ENCODE measurements at regions not wholly inside any gene's neighbourhood (a gene's known extent, or its start where the extent isn't known, plus 50 kb on each side); places are given as distances from the start of the nearest gene placed in this dataset.

- BruUV-seq (replicated peaks), result no TSS peak
Observed at GRCh38 chr12:115042341-115042740, 358.4 kb upstream of the TBX3 start.

GRCh38 chr12:115037830-115038229 lies 353.9 kb upstream of the TBX3 start:
- no peaks in the 10 kb centered on the region for H3K9me3 ChIP-seq (ENCODE audit: low read length)
- H2AFZ ChIP-seq (ENCODE audit: low read length), result no peak overlapping the region
- peaks cover 6% of the 10 kb centered on the region for H3K4me1 ChIP-seq (ENCODE audit: insufficient read depth, low read length)
- H3K4me3 ChIP-seq (ENCODE audit: low read length), result no peak overlapping the region
- no TSS peak for BruUV-seq (replicated peaks)
- no peak overlapping the region for H3K9ac ChIP-seq (ENCODE audit: low read length)
- TF ChIP-seq EZH2phosphoT487 (IDR thresholded peaks at IDR 0.05; ENCODE audit: borderline replicate concordance, low read length), result no peak
- no peak for TF ChIP-seq EZH2 (IDR thresholded peaks at IDR 0.05; ENCODE audit: low read length, unreplicated experiment)
- TF ChIP-seq CTCF (conservative IDR thresholded peaks at IDR 0.05; ENCODE audit: low read depth, low read length), result no peak
- H3K27me3 ChIP-seq (ENCODE audit: low read length), result no peaks in the 10 kb centered on the region
- ATAC-seq (no peak), DNase-seq (no peak)
- H3K79me2 ChIP-seq (ENCODE audit: low read length), result no peaks in the 10 kb centered on the region
- no peak overlapping the region for H3K27ac ChIP-seq (ENCODE audit: low read length)
- ChIA-PET POLR2A (ENCODE audit: unreplicated experiment) (no interaction called here), CTCF (no interaction called here)
- no peak overlapping the region for H3K4me2 ChIP-seq (ENCODE audit: low read length)
- H3K9me2 ChIP-seq (replicated peaks; ENCODE audit: low read length), result no peaks in the 10 kb centered on the region
- intact Hi-C loops (cut with micrococcal nuclease), result no loop called here
- H3K36me3 ChIP-seq (ENCODE audit: low read depth, low read length), result no peaks in the 10 kb centered on the region
- no peaks in the 10 kb centered on the region for H4K20me1 ChIP-seq (ENCODE audit: low read length)
- no peaks in the 10 kb centered on the region for H3F3A ChIP-seq (ENCODE audit: low read length, unreplicated experiment)

More at GRCh38 chr12:115042341-115042740, 358.4 kb upstream of the TBX3 start:
- Histone ChIP-seq H3K27me3 (ENCODE audit: low read length) (no peaks in the 10 kb centered on the region), H3F3A (ENCODE audit: low read length, unreplicated experiment) (no peaks in the 10 kb centered on the region), H3K9me3 (ENCODE audit: low read length) (no peaks in the 10 kb centered on the region), H3K36me3 (ENCODE audit: low read depth, low read length) (no peaks in the 10 kb centered on the region), H4K20me1 (ENCODE audit: low read length) (no peaks in the 10 kb centered on the region), H3K9ac (ENCODE audit: low read length) (no peak overlapping the region), H3K79me2 (ENCODE audit: low read length) (no peaks in the 10 kb centered on the region), H3K4me3 (ENCODE audit: low read length) (no peak overlapping the region), H3K4me1 (ENCODE audit: insufficient read depth, low read length) (peaks cover 6% of the 10 kb centered on the region), H3K9me2 (replicated peaks; ENCODE audit: low read length) (no peaks in the 10 kb centered on the region), H3K4me2 (ENCODE audit: low read length) (no peak overlapping the region), H3K27ac (ENCODE audit: low read length) (no peak overlapping the region), H2AFZ (ENCODE audit: low read length) (no peak overlapping the region)
- CTCF ChIA-PET, result no interaction called here
- ATAC-seq, result peak; percentile 33; the same call in 1 of the 2 replicates
- intact Hi-C loops (cut with micrococcal nuclease), result no loop called here
- DNase-seq, result peak; percentile 35
- POLR2A ChIA-PET (ENCODE audit: unreplicated experiment), result no interaction called here
- TF ChIP-seq EZH2 (IDR thresholded peaks at IDR 0.05; ENCODE audit: low read length, unreplicated experiment), result no peak
- no peak for TF ChIP-seq CTCF (conservative IDR thresholded peaks at IDR 0.05; ENCODE audit: low read depth, low read length)
- no peak for TF ChIP-seq EZH2phosphoT487 (IDR thresholded peaks at IDR 0.05; ENCODE audit: borderline replicate concordance, low read length)

GRCh38 chr12:115035535-115036107 lies 351.6 kb upstream of the TBX3 start:
- DNase-seq (no peak), ATAC-seq (no peak)
- no TSS peak for BruUV-seq (replicated peaks)
- intact Hi-C loops (cut with micrococcal nuclease), result no loop called here
- ChIA-PET POLR2A (ENCODE audit: unreplicated experiment) (no interaction called here), CTCF (no interaction called here)
- H3F3A ChIP-seq (ENCODE audit: low read length, unreplicated experiment), result no peaks in the 10 kb centered on the region
- H3K4me2 ChIP-seq (ENCODE audit: low read length), result no peak overlapping the region
- no peak overlapping the region for H3K27ac ChIP-seq (ENCODE audit: low read length)
- H3K79me2 ChIP-seq (ENCODE audit: low read length), result no peaks in the 10 kb centered on the region
- H3K9me3 ChIP-seq (ENCODE audit: low read length), result no peaks in the 10 kb centered on the region
- no peaks in the 10 kb centered on the region for H3K27me3 ChIP-seq (ENCODE audit: low read length)
- H2AFZ ChIP-seq (ENCODE audit: low read length), result no peak overlapping the region
- no peak overlapping the region for H3K4me3 ChIP-seq (ENCODE audit: low read length)
- no peaks in the 10 kb centered on the region for H3K36me3 ChIP-seq (ENCODE audit: low read depth, low read length)
- H3K9ac ChIP-seq (ENCODE audit: low read length), result no peak overlapping the region
- H3K4me1 ChIP-seq (ENCODE audit: insufficient read depth, low read length), result no peaks in the 10 kb centered on the region
- no peaks in the 10 kb centered on the region for H4K20me1 ChIP-seq (ENCODE audit: low read length)
- no peaks in the 10 kb centered on the region for H3K9me2 ChIP-seq (replicated peaks; ENCODE audit: low read length)
- TF ChIP-seq EZH2 (IDR thresholded peaks at IDR 0.05; ENCODE audit: low read length, unreplicated experiment), result no peak
- no peak for TF ChIP-seq CTCF (conservative IDR thresholded peaks at IDR 0.05; ENCODE audit: low read depth, low read length)
- TF ChIP-seq EZH2phosphoT487 (IDR thresholded peaks at IDR 0.05; ENCODE audit: borderline replicate concordance, low read length), result no peak
